ENCODE measurements at regions not wholly inside any gene's neighbourhood (a gene's known extent, or its start where the extent isn't known, plus 50 kb on each side); places are given as distances from the start of the nearest gene placed in this dataset.

DNA sequence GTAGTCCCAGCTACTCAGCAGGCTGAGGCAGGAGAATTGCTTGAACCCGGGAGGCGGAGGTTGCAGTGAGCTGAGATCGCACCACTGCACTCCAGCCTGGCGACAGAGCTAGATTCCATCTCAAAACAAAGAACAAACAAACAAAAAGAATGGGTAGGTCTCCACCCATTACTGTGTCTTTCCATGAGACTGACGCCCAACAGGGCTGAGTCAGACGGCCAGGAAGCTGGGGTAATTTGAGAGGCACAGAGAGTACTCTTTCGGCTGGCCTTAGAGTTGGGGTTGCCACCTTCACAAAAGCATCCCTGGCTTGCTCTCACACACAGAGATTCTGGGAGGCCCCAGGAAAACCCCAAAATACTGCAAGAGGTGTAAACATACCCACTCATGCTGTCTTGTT is 72.0 kb upstream of the DHRSX start:
- TF ChIP-seq POLR2A (IDR thresholded peaks at IDR 0.05; ENCODE audit: low read depth, low read length) (no peak), EZH2 (IDR thresholded peaks at IDR 0.05; ENCODE audit: borderline replicate concordance, low read depth, low read length, severe bottlenecking) (no peak), MYC (IDR thresholded peaks at IDR 0.05; ENCODE audit: low read depth, low read length) (no peak), POLR2AphosphoS5 (IDR thresholded peaks at IDR 0.05; ENCODE audit: insufficient read depth, low read depth, low read length) (no peak), JUN (IDR thresholded peaks at IDR 0.05; ENCODE audit: borderline replicate concordance, insufficient read depth, insufficient read length, low read depth) (no peak), GATA2 (IDR thresholded peaks at IDR 0.05; ENCODE audit: insufficient read depth, insufficient read length, low read depth, low read length) (no peak)
- TF ChIP-seq, protein P1, sequence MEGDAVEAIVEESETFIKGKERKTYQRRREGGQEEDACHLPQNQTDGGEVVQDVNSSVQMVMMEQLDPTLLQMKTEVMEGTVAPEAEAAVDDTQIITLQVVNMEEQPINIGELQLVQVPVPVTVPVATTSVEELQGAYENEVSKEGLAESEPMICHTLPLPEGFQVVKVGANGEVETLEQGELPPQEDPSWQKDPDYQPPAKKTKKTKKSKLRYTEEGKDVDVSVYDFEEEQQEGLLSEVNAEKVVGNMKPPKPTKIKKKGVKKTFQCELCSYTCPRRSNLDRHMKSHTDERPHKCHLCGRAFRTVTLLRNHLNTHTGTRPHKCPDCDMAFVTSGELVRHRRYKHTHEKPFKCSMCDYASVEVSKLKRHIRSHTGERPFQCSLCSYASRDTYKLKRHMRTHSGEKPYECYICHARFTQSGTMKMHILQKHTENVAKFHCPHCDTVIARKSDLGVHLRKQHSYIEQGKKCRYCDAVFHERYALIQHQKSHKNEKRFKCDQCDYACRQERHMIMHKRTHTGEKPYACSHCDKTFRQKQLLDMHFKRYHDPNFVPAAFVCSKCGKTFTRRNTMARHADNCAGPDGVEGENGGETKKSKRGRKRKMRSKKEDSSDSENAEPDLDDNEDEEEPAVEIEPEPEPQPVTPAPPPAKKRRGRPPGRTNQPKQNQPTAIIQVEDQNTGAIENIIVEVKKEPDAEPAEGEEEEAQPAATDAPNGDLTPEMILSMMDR (IDR thresholded peaks at IDR 0.05; ENCODE audit: extremely low read depth in 1 of 2, insufficient read depth in 1 of 2, low read depth in 1 of 2, low read length in 2 of 2) = no peak
- TF ChIP-seq, protein P2, sequence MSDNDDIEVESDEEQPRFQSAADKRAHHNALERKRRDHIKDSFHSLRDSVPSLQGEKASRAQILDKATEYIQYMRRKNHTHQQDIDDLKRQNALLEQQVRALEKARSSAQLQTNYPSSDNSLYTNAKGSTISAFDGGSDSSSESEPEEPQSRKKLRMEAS (IDR thresholded peaks at IDR 0.05; ENCODE audit: insufficient read depth, insufficient read length) = no peak

All from endothelial cell of umbilical vein (primary cell).